ENCODE measurements at regions not wholly inside any gene's neighbourhood (a gene's known extent, or its start where the extent isn't known, plus 50 kb on each side); places are given as distances from the start of the nearest gene placed in this dataset.

DNA sequence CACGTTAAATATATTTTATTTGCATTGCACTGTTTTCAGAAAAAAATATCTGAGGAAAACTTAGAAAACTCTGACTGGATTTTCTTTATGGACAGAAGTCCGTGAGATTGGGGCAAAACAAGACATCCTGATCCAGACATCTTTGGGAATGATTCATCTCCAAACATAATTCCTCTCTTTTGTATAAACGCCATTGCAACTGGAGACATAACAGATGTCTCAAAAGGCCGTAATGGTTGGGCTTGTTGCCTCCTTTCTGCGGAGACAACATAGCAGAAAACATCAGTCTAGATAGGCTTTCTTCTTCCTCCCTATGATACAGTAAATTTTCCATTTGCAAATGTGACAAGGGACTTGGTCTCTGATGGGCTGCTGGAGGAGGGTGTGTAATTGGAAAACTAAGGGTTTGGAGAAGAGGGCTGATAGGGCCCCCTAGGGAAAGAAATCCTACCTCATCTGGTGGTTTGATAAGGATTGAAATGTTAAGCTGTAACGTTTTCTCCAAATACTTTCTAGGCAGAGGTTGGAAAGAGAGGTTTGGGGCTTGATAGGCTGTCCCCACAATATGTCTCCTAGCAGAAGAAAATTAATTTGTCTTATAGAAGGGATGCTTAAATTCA lies 631.5 kb upstream of the ST8SIA4 start:
- Histone ChIP-seq H3K27me3 (ENCODE audit: control insufficient read depth in 2 of 2, insufficient read depth in 2 of 2, low read length in 2 of 2) (no peaks in the 10 kb centered on the region), H2AFZ (ENCODE audit: low read depth, low read length) (no peak overlapping the region), H3K9me1 (replicated peaks; ENCODE audit: control insufficient read depth, extremely low read depth, insufficient read depth, low read length) (no peaks in the 10 kb centered on the region), H3K36me3 (ENCODE audit: control insufficient read depth in 2 of 2, extremely low read depth in 1 of 2, insufficient read depth in 2 of 2, low read length in 2 of 2) (no peaks in the 10 kb centered on the region), H3K4me2 (ENCODE audit: insufficient read depth, low read length) (no peak overlapping the region), H3K27ac (ENCODE audit: insufficient read depth, low read depth, low read length) (no peak overlapping the region), H3K4me1 (ENCODE audit: control insufficient read depth, extremely low read depth, insufficient read depth, low read length) (no peaks in the 10 kb centered on the region), H3K9me3 (replicated peaks; ENCODE audit: control insufficient read depth, insufficient read depth, low read length) (no peaks in the 10 kb centered on the region), H4K20me1 (replicated peaks; ENCODE audit: control insufficient read depth, extremely low read depth, insufficient read depth, low read length) (no peaks in the 10 kb centered on the region), H3K9ac (replicated peaks; ENCODE audit: extremely low read depth, insufficient read depth, low read length) (no peak overlapping the region), H3K79me2 (ENCODE audit: control insufficient read depth, insufficient read depth, low read length) (no peaks in the 10 kb centered on the region), H3K4me3 (replicated peaks in 1 of 3; ENCODE audit: insufficient read depth in 1 of 3, low read depth in 1 of 3, low read length in 3 of 3) (no peak overlapping the region)
- no peak for DNase-seq (ENCODE audit: low read depth, low spot score)
- TF ChIP-seq EZH2 (IDR thresholded peaks at IDR 0.05; ENCODE audit: borderline replicate concordance, low read depth, low read length, severe bottlenecking) (no peak), MAX (IDR thresholded peaks at IDR 0.05; ENCODE audit: insufficient read depth, insufficient read length) (no peak), FOS (IDR thresholded peaks at IDR 0.05; ENCODE audit: borderline replicate concordance, insufficient read depth, low read length) (no peak), JUN (IDR thresholded peaks at IDR 0.05; ENCODE audit: borderline replicate concordance, insufficient read depth, insufficient read length, low read depth) (no peak), MYC (IDR thresholded peaks at IDR 0.05; ENCODE audit: low read depth, low read length) (no peak), CTCF (IDR thresholded peaks at IDR 0.05; ENCODE audit: extremely low read depth in 1 of 2, insufficient read depth in 1 of 2, low read depth in 1 of 2, low read length in 2 of 2) (no peak), POLR2A (IDR thresholded peaks at IDR 0.05; ENCODE audit: low read depth, low read length) (no peak), GATA2 (IDR thresholded peaks at IDR 0.05; ENCODE audit: insufficient read depth, insufficient read length, low read depth, low read length) (no peak), POLR2AphosphoS5 (IDR thresholded peaks at IDR 0.05; ENCODE audit: insufficient read depth, low read depth, low read length) (no peak)
- POLR2A ChIA-PET = no interaction called here
- no peak for FAIRE-seq
- CTCF ChIA-PET = no interaction called here
- no TSS peak for BruUV-seq (replicated peaks)
- intact Hi-C loops (cut with micrococcal nuclease) = no loop called here
- dilution Hi-C loops (cut with MboI; ENCODE audit: extremely low pct_ligation_motif_present, low sequenced_read_pairs) = no loop called here
